22Rv1 (cell line): ENCODE measurements at regions not wholly inside any gene's neighbourhood (a gene's known extent, or its start where the extent isn't known, plus 50 kb on each side); places are given as distances from the start of the nearest gene placed in this dataset.

Source experiments
- ZFX ChIP-seq: fragments of 450-650 bp; IDR thresholded peaks from 2 replicates; pipeline ENCODE4 v1.6.1; 2017; ENCODE audit warnings: antibody characterized with exemption, borderline replicate concordance
- TF ChIP-seq, protein P1 (sequence below): fragments of 450-650 bp; IDR thresholded peaks from 2 replicates; pipeline ENCODE4 v1.5.1; 2017; ENCODE audit warnings: mild to moderate bottlenecking

DNA sequence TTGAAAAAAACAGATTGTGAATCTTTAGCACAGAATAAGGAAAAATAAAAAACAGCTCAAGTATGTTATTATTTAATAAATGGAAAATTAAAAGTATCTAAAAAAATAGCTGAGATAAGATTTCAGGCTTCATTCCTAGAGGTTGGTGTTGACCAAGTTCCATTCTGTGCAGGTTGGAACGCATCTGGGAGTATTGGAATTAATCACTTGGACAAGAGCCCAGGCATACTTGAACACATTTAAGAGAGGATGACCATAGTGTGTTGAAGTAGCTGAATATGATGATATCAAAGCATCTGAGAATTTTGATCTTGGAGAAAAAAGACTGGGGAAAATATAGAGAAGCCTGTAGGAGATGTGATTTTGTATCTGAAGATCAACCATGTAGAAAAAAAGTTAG lies 54.6 kb upstream of the VCX start:
- TF ChIP-seq, protein P1, sequence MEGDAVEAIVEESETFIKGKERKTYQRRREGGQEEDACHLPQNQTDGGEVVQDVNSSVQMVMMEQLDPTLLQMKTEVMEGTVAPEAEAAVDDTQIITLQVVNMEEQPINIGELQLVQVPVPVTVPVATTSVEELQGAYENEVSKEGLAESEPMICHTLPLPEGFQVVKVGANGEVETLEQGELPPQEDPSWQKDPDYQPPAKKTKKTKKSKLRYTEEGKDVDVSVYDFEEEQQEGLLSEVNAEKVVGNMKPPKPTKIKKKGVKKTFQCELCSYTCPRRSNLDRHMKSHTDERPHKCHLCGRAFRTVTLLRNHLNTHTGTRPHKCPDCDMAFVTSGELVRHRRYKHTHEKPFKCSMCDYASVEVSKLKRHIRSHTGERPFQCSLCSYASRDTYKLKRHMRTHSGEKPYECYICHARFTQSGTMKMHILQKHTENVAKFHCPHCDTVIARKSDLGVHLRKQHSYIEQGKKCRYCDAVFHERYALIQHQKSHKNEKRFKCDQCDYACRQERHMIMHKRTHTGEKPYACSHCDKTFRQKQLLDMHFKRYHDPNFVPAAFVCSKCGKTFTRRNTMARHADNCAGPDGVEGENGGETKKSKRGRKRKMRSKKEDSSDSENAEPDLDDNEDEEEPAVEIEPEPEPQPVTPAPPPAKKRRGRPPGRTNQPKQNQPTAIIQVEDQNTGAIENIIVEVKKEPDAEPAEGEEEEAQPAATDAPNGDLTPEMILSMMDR, result no peak
- no peak for TF ChIP-seq ZFX
